IMR-90 (cell line): ENCODE measurements at regions not wholly inside any gene's neighbourhood (a gene's known extent, or its start where the extent isn't known, plus 50 kb on each side); places are given as distances from the start of the nearest gene placed in this dataset.

Experiments used
- ATAC-seq: fragments of 200-7000 bp; cut with Tn5 transposase; 2 replicates; pipeline ENCODE4 v1.9.1; 2020; ENCODE audit warnings: low read depth, mild to moderate bottlenecking, moderate library complexity
- BruUV-seq: library from RNA; stranded (reverse); fragments of 400-500 nt; replicated peaks from 2 replicates; lab custom pipeline; 2021; lab: Mats Ljungman, UMichigan
- CTCF ChIA-PET: fragments of 300-600 bp; formaldehyde crosslinking; extraction: SDS; loops from one replicate; lab custom pipeline; 2021; ENCODE audit warnings: antibody characterized with exemption; lab: Yijun Ruan, JAX
- POLR2A ChIA-PET: fragments of 300-600 bp; sonication (Branson Sonifier 250); formaldehyde crosslinking; loops from one replicate; lab custom pipeline; 2022; ENCODE audit warnings: antibody characterized with exemption; ENCODE audit not compliant: unreplicated experiment; lab: Charles Lee
- DNase-seq: peaks from one replicate; pipeline ENCODE4 v3.0.0; 2013
- H2AFZ ChIP-seq: replicated peaks from 2 replicates; pipeline ENCODE3; 2013; ENCODE audit warnings: low read length, mild to moderate bottlenecking; ENCODE audit not compliant: poor library complexity
- H2AK5ac ChIP-seq: 2 replicates; pipeline ENCODE4 v1.6.1; 2013; ENCODE audit warnings: low read depth, low read length, inconsistent platforms
- H2AK9ac ChIP-seq: replicated peaks from 2 replicates; pipeline ENCODE3; 2013; ENCODE audit warnings: mild to moderate bottlenecking, low read depth, low read length, moderate library complexity; ENCODE audit not compliant: poor library complexity
- H2BK120ac ChIP-seq: 2 replicates; pipeline ENCODE4 v1.6.1; 2013; ENCODE audit warnings: low read depth, low read length, inconsistent platforms
- H2BK15ac ChIP-seq: 3 replicates; pipeline ENCODE4 v1.6.1; 2013; ENCODE audit warnings: low read depth, low read length, inconsistent platforms
- H2BK20ac ChIP-seq: 2 replicates; pipeline ENCODE4 v1.6.1; 2013; ENCODE audit warnings: low read depth, mild to moderate bottlenecking, inconsistent platforms, low read length, moderate library complexity
- H2BK5ac ChIP-seq: 2 replicates; pipeline ENCODE4 v1.6.1; 2013; ENCODE audit warnings: mild to moderate bottlenecking, low read depth, low read length, inconsistent platforms; ENCODE audit not compliant: poor library complexity, severe bottlenecking
- H3K14ac ChIP-seq: replicated peaks from 2 replicates; pipeline ENCODE4 v1.6.1; 2013; ENCODE audit warnings: low read depth, low read length, inconsistent platforms
- H3K18ac ChIP-seq: 2 replicates; pipeline ENCODE4 v1.6.1; 2013; ENCODE audit warnings: low read depth, low read length, control low read depth
- H3K23ac ChIP-seq: 2 replicates; pipeline ENCODE4 v1.6.1; 2013; ENCODE audit warnings: low read depth, low read length, inconsistent platforms
- H3K27ac ChIP-seq: 2 replicates; pipeline ENCODE4 v1.5.1; 2013; ENCODE audit warnings: mild to moderate bottlenecking, control low read depth, low read length; ENCODE audit not compliant: insufficient read depth
- H3K27me3 ChIP-seq: 2 replicates; pipeline ENCODE4 v1.6.1; 2013; ENCODE audit warnings: low read length; ENCODE audit not compliant: control insufficient read depth, insufficient read depth
- H3K36me3 ChIP-seq: 2 replicates; pipeline ENCODE4 v1.6.1; 2013; ENCODE audit warnings: low read length, mixed read lengths; ENCODE audit not compliant: control insufficient read depth, insufficient read depth
- H3K4ac ChIP-seq: 2 replicates; pipeline ENCODE4 v1.6.1; 2013; ENCODE audit warnings: low read depth, low read length, inconsistent platforms
- H3K4me1 ChIP-seq: 2 replicates; pipeline ENCODE4 v1.6.1; 2013; ENCODE audit warnings: low read length, mixed read lengths; ENCODE audit not compliant: control insufficient read depth, insufficient read depth
- H3K4me2 ChIP-seq: 2 replicates; pipeline ENCODE4 v1.6.1; 2013; ENCODE audit warnings: low read depth, mild to moderate bottlenecking, control low read depth, low read length, moderate library complexity
- H3K4me3 ChIP-seq: 2 replicates; pipeline ENCODE4 v1.5.1; 2013; ENCODE audit warnings: low read depth, mild to moderate bottlenecking, control low read depth, low read length, moderate library complexity; ENCODE audit not compliant: insufficient read depth
- H3K56ac ChIP-seq: 2 replicates; pipeline ENCODE4 v1.6.1; 2013; ENCODE audit warnings: low read length, inconsistent platforms; ENCODE audit not compliant: insufficient read depth; ENCODE audit errors: extremely low read depth
- H3K79me1 ChIP-seq, 2 experiments: 2 replicates each; pipeline ENCODE4 v1.6.1; 2013; ENCODE audit warnings: low read length in 2 of 2, inconsistent platforms in 1 of 2, low read depth in 1 of 2
- H3K9ac ChIP-seq: 2 replicates; pipeline ENCODE4 v1.6.1; 2013; ENCODE audit warnings: low read depth, low read length, control low read depth
- H3K9me1 ChIP-seq: 2 replicates; pipeline ENCODE4 v1.6.1; 2013; ENCODE audit warnings: low read length, inconsistent platforms; ENCODE audit not compliant: insufficient read depth
- H3K9me3 ChIP-seq: 2 replicates; pipeline ENCODE4 v1.6.1; 2013; ENCODE audit warnings: low read length; ENCODE audit not compliant: control insufficient read depth, insufficient read depth
- H4K20me1 ChIP-seq: 2 replicates; pipeline ENCODE4 v1.6.1; 2013; ENCODE audit warnings: low read length, inconsistent platforms; ENCODE audit not compliant: insufficient read depth
- H4K5ac ChIP-seq: 2 replicates; pipeline ENCODE4 v1.6.1; 2013; ENCODE audit warnings: mild to moderate bottlenecking, low read depth, low read length, control low read depth
- H4K8ac ChIP-seq, 2 experiments: 2 replicates each; pipeline ENCODE4 v1.6.1; 2013; ENCODE audit warnings: low read depth in 2 of 2, low read length in 2 of 2, control low read depth in 1 of 2, inconsistent platforms in 1 of 2
- H4K91ac ChIP-seq: 2 replicates; pipeline ENCODE4 v1.6.1; 2013; ENCODE audit warnings: low read depth, low read length, inconsistent platforms; ENCODE audit not compliant: insufficient read depth
- BHLHE40 ChIP-seq: fragments of 150-350 bp; IDR thresholded peaks from 2 replicates; pipeline ENCODE4 v1.6.1; 2016; ENCODE audit warnings: mild to moderate bottlenecking, low read depth, low read length
- CEBPB ChIP-seq: IDR thresholded peaks from 2 replicates; pipeline ENCODE4 v1.6.1; 2012; ENCODE audit warnings: low read depth, low read length, improper control_type of control experiment
- CHD1 ChIP-seq: IDR thresholded peaks from 2 replicates; pipeline ENCODE4 v1.6.1; 2012; ENCODE audit warnings: low read depth, low read length, improper control_type of control experiment
- CTCF ChIP-seq: conservative IDR thresholded peaks from 2 replicates; pipeline ENCODE4 v1.5.1; 2012; ENCODE audit warnings: mild to moderate bottlenecking, low read depth, low read length, improper control_type of control experiment
- FOS ChIP-seq: fragments of 150-350 bp; IDR thresholded peaks from 2 replicates; pipeline ENCODE4 v1.6.1; 2016; ENCODE audit warnings: low read depth, low read length
- MAZ ChIP-seq: IDR thresholded peaks from 2 replicates; pipeline ENCODE4 v1.6.1; 2012; ENCODE audit warnings: low read depth, mild to moderate bottlenecking, low read length, improper control_type of control experiment, moderate library complexity, borderline replicate concordance
- MXI1 ChIP-seq: IDR thresholded peaks from 2 replicates; pipeline ENCODE4 v1.6.1; 2012; ENCODE audit warnings: low read depth, mild to moderate bottlenecking, low read length, moderate library complexity, borderline replicate concordance
- NFE2L2 ChIP-seq: fragments of 150-350 bp; IDR thresholded peaks from 2 replicates; pipeline ENCODE4 v1.6.1; 2016; ENCODE audit warnings: low read depth, mild to moderate bottlenecking, low read length
- POLR2A ChIP-seq: IDR thresholded peaks from 2 replicates; pipeline ENCODE4 v1.6.1; 2012; ENCODE audit warnings: mild to moderate bottlenecking, low read depth, low read length
- RAD21 ChIP-seq: IDR thresholded peaks from 2 replicates; pipeline ENCODE4 v1.6.1; 2012; ENCODE audit warnings: low read length, improper control_type of control experiment
- RCOR1 ChIP-seq: IDR thresholded peaks from 2 replicates; pipeline ENCODE4 v1.6.1; 2012; ENCODE audit warnings: mild to moderate bottlenecking, low read length, improper control_type of control experiment; ENCODE audit not compliant: insufficient replicate concordance
- RFX5 ChIP-seq: IDR thresholded peaks from 2 replicates; pipeline ENCODE4 v1.8.0; 2012; ENCODE audit warnings: low read depth, mild to moderate bottlenecking, low read length, moderate library complexity
- USF2 ChIP-seq: fragments of 150-350 bp; IDR thresholded peaks from 2 replicates; pipeline ENCODE4 v1.6.1; 2017; ENCODE audit warnings: mild to moderate bottlenecking, antibody characterized with exemption, low read length, low read depth
- WGBS, 2 experiments: methylation state at CpG; one replicate each; pipeline versions ENCODE4 v1.1.5 to v1.1.7; 2013; ENCODE audit warnings: missing lambda C conversion rate in 2 of 2; ENCODE audit not compliant: insufficient read length in 1 of 2; ENCODE audit errors: extremely low coverage in 2 of 2; 5-methylcytosine and 5-hydroxymethylcytosine counted together
- dilution Hi-C: fragments of 300-500 bp; cut with HindIII; formaldehyde crosslinking; loops from one replicate; pipeline ENCODE4 v1.14.3; 2018; ENCODE audit warnings: low sequenced_read_pairs; ENCODE audit not compliant: unreplicated experiment
- in situ Hi-C: fragments of 300-500 bp; cut with MboI; formaldehyde crosslinking; loops from 3 replicates; pipeline ENCODE4 v1.14.3; 2019; ENCODE audit warnings: low sequenced_read_pairs, inconsistent platforms, mixed read lengths
- intact Hi-C: fragments of 100-400 bp; cut with micrococcal nuclease; formaldehyde crosslinking; loops from 2 replicates; pipeline ENCODE4 v1.10.0; 2022
- TF ChIP-seq, protein P1 (sequence below): fragments of 150-350 bp; IDR thresholded peaks from 2 replicates; pipeline ENCODE4 v1.6.1; 2016; ENCODE audit warnings: low read depth, mild to moderate bottlenecking, low read length, moderate library complexity, borderline replicate concordance

- H2AK9ac ChIP-seq = no peak overlapping the region
- TF ChIP-seq FOS (no peak), POLR2A (no peak), CTCF (no peak), RAD21 (no peak), BHLHE40 (no peak), USF2 (no peak), RFX5 (no peak), CHD1 (no peak), MAZ (no peak), MXI1 (no peak), RCOR1 (no peak), NFE2L2 (no peak), CEBPB (no peak)
- TF ChIP-seq, protein P1, sequence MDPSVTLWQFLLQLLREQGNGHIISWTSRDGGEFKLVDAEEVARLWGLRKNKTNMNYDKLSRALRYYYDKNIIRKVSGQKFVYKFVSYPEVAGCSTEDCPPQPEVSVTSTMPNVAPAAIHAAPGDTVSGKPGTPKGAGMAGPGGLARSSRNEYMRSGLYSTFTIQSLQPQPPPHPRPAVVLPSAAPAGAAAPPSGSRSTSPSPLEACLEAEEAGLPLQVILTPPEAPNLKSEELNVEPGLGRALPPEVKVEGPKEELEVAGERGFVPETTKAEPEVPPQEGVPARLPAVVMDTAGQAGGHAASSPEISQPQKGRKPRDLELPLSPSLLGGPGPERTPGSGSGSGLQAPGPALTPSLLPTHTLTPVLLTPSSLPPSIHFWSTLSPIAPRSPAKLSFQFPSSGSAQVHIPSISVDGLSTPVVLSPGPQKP = no peak
- H3K23ac ChIP-seq = no peak overlapping the region
- no peak overlapping the region for H3K14ac ChIP-seq
- no peak overlapping the region for H2AK5ac ChIP-seq
- H2BK120ac ChIP-seq = no peak overlapping the region
- ChIA-PET CTCF (no interaction called here), POLR2A (no interaction called here)
- no peaks in the 10 kb centered on the region for H3K4me1 ChIP-seq
- H4K8ac ChIP-seq = no peak overlapping the region
- intact Hi-C loops = no loop called here
- DNase-seq = peak; percentile 32
- H2AFZ ChIP-seq = no peak overlapping the region
- no TSS peak for BruUV-seq
- no peak overlapping the region for H4K91ac ChIP-seq
- H3K36me3 ChIP-seq = no peaks in the 10 kb centered on the region
- dilution Hi-C loops = no loop called here
- H2BK5ac ChIP-seq = no peak overlapping the region
- no peak overlapping the region for H3K18ac ChIP-seq
- no peak overlapping the region for H3K56ac ChIP-seq
- no peaks in the 10 kb centered on the region for H3K9me1 ChIP-seq
- H3K4me3 ChIP-seq = no peak overlapping the region
- no CpG with 5 or more reads among the region's 5 CpGs for WGBS, 2 experiments
- no peak overlapping the region for H2BK15ac ChIP-seq
- no peak overlapping the region for H3K4ac ChIP-seq
- H3K79me1 ChIP-seq = no peaks in the 10 kb centered on the region
- no peak overlapping the region for H2BK20ac ChIP-seq
- no peak overlapping the region for H3K4me2 ChIP-seq
- no peaks in the 10 kb centered on the region; the same call in 1 of the 2 replicates for H3K9me3 ChIP-seq
- H4K20me1 ChIP-seq = no peaks in the 10 kb centered on the region
- no peak for ATAC-seq
- in situ Hi-C loops = no loop called here
- no peaks in the 10 kb centered on the region for H3K27me3 ChIP-seq
- H3K27ac ChIP-seq = no peak overlapping the region
- no peak overlapping the region for H4K5ac ChIP-seq
- no peak overlapping the region for H3K9ac ChIP-seq
Measured at GRCh38 chr21:21730512-21730911, 732.3 kb downstream of the NCAM2 start.
